Neural cell (in vitro differentiated cells): ENCODE measurements at regions not wholly inside any gene's neighbourhood (a gene's known extent, or its start where the extent isn't known, plus 50 kb on each side); places are given as distances from the start of the nearest gene placed in this dataset.

Experiments
- H2AFZ ChIP-seq: fragments of 200-600, 300-800 bp; sonication (generic), shearing (Covaris generic); 2 replicates; pipeline ENCODE4 v1.6.0; 2014; ENCODE audit warnings: low read depth, mild to moderate bottlenecking, antibody characterized with exemption, low read length, moderate library complexity
- H3F3A ChIP-seq: fragments of 200-600 bp; shearing (Covaris generic); 2 replicates; pipeline ENCODE4 v1.6.1; 2016; ENCODE audit warnings: mild to moderate bottlenecking, moderate library complexity, mixed read lengths, antibody characterized with exemption, low read length; ENCODE audit not compliant: insufficient read depth, poor library complexity, severe bottlenecking
- H3K27ac ChIP-seq: fragments of 200-600, 300-800 bp; sonication (generic), shearing (Covaris generic); 2 replicates; pipeline ENCODE4 v1.5.1; 2014; ENCODE audit warnings: mild to moderate bottlenecking, low read length, moderate library complexity
- H3K27me3 ChIP-seq: fragments of 300-800, 200-600 bp; sonication (generic), shearing (Covaris generic); 2 replicates; pipeline ENCODE4 v1.6.0; 2014; ENCODE audit warnings: mild to moderate bottlenecking, low read depth, low read length, moderate library complexity; ENCODE audit not compliant: insufficient read depth
- H3K36me3 ChIP-seq: fragments of 300-800, 200-600 bp; sonication (generic), shearing (Covaris generic); 2 replicates; pipeline ENCODE4 v1.5.1; 2014; ENCODE audit warnings: mild to moderate bottlenecking, antibody characterized with exemption, low read length, moderate library complexity; ENCODE audit not compliant: insufficient read depth
- H3K4me2 ChIP-seq: fragments of 300-800, 200-600 bp; sonication (generic), shearing (Covaris generic); 2 replicates; pipeline ENCODE4 v1.6.0; 2014; ENCODE audit warnings: mild to moderate bottlenecking, low read length
- H3K4me3 ChIP-seq: fragments of 300-800, 200-600 bp; sonication (generic), shearing (Covaris generic); 2 replicates; pipeline ENCODE4 v1.5.1; 2014; ENCODE audit warnings: mild to moderate bottlenecking, low read length, moderate library complexity
- H3K79me2 ChIP-seq: fragments of 200-600 bp; shearing (Covaris generic); replicated peaks from 2 replicates; pipeline ENCODE4 v1.6.0; 2014; ENCODE audit warnings: mild to moderate bottlenecking, low read length, moderate library complexity; ENCODE audit not compliant: insufficient read depth
- H3K9ac ChIP-seq: fragments of 300-800, 200-600 bp; sonication (generic), shearing (Covaris generic); 2 replicates; pipeline ENCODE4 v1.6.1; 2016; ENCODE audit warnings: mild to moderate bottlenecking, low read length, mixed read lengths
- H3K9me2 ChIP-seq: fragments of 200-600 bp; shearing (Covaris generic); 2 replicates; pipeline ENCODE4 v1.6.1; 2016; ENCODE audit warnings: mild to moderate bottlenecking, low read length, mixed read lengths; ENCODE audit not compliant: insufficient read depth
- H3K9me3 ChIP-seq: fragments of 200-600, 300-800 bp; sonication (generic), shearing (Covaris generic); 2 replicates; pipeline ENCODE4 v1.6.1; 2016; ENCODE audit warnings: mild to moderate bottlenecking, mixed run types, low read length, moderate library complexity, mixed read lengths
- H4K20me1 ChIP-seq: fragments of 200-600 bp; shearing (Covaris generic); 2 replicates; pipeline ENCODE4 v1.6.1; 2016; ENCODE audit warnings: mild to moderate bottlenecking, mixed run types; ENCODE audit not compliant: insufficient read depth
- EP300 ChIP-seq: fragments of 450-650 bp; conservative IDR thresholded peaks from 2 replicates; pipeline ENCODE4 v1.6.1; 2014; ENCODE audit warnings: antibody characterized with exemption, mild to moderate bottlenecking, moderate library complexity; ENCODE audit not compliant: poor library complexity, severe bottlenecking
- EZH2 ChIP-seq: fragments of 200-600, 300-800 bp; shearing (Covaris generic), sonication (generic); IDR thresholded peaks from 2 replicates; pipeline ENCODE4 v1.6.1; 2014; ENCODE audit warnings: antibody characterized with exemption, low read length, borderline replicate concordance, mild to moderate bottlenecking; ENCODE audit not compliant: insufficient read depth, poor library complexity, severe bottlenecking
- MXI1 ChIP-seq: fragments of 450-650 bp; conservative IDR thresholded peaks from 2 replicates; pipeline ENCODE4 v1.6.1; 2014; ENCODE audit warnings: antibody characterized with exemption, mild to moderate bottlenecking; ENCODE audit not compliant: poor library complexity, severe bottlenecking
- POLR2AphosphoS5 ChIP-seq: IDR thresholded peaks from 2 replicates; pipeline ENCODE4 v1.6.1; 2012
- RAD21 ChIP-seq: fragments of 450-650 bp; conservative IDR thresholded peaks from 2 replicates; pipeline ENCODE4 v1.6.1; 2014; ENCODE audit warnings: antibody characterized with exemption, mild to moderate bottlenecking, moderate library complexity
- SMC3 ChIP-seq: fragments of 450-650 bp; conservative IDR thresholded peaks from 2 replicates; pipeline ENCODE4 v1.6.1; 2014; ENCODE audit warnings: antibody characterized with exemption, mild to moderate bottlenecking, moderate library complexity; ENCODE audit not compliant: poor library complexity
- TAF1 ChIP-seq: IDR thresholded peaks from 2 replicates; pipeline ENCODE4 v1.6.1; 2012; ENCODE audit warnings: low read depth
- TF ChIP-seq, protein P1 (sequence below): IDR thresholded peaks from 2 replicates; pipeline ENCODE4 v1.6.1; 2012; ENCODE audit warnings: borderline replicate concordance
- TF ChIP-seq, protein P2 (sequence below): fragments of 450-650 bp; IDR thresholded peaks from 2 replicates; pipeline ENCODE4 v1.5.1; 2014; ENCODE audit warnings: antibody characterized with exemption, mild to moderate bottlenecking, moderate library complexity; ENCODE audit not compliant: poor library complexity, severe bottlenecking

DNA sequence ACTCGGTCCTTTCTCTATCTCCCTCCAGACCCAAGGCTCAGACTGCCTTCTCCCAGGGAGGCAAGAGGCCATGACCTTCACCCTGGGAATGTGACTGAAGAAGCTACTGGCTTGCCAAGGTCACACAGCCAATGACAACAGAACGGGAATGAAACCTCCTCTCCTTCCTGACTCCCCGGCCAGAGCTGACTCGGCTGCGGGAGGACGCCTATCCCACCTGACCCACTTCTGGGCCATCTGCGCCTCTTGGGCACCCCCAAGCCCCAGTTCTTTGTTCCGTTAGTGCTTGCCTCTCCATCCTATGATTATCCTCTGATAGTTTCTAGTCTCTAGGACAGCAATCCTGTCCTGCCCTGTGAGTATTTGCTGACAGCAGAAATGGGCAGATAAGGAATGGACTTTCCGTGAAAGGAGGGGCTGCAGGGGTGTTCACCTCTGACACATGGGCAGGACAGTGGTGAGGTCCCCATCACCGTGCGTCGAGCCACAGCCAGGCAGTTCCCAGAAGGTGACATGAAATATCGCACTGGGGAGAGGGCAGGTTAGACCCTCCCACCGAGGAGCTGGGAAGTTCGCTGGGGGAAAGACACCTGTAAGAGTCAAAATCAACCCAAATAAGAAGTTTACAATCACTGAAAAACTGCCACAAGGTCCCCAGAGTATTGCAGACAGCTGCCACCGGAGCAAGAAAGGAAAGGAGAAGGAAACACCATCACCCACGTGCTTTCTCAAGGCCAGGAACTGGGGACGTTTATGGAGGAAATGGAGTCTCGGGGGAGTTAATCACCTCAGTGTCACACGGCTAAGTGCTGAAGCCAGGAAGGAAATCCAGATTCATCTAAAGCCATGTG is 63.0 kb downstream of the INSIG1 start:
- H4K20me1 ChIP-seq = no peaks in the 10 kb centered on the region
- H3K36me3 ChIP-seq = no peaks in the 10 kb centered on the region
- no peaks in the 10 kb centered on the region for H3K27me3 ChIP-seq
- H3F3A ChIP-seq = no peaks in the 10 kb centered on the region
- no peak overlapping the region for H2AFZ ChIP-seq
- no peaks in the 10 kb centered on the region for H3K9me2 ChIP-seq
- H3K27ac ChIP-seq = no peak overlapping the region
- no peak overlapping the region for H3K4me2 ChIP-seq
- no peak for TF ChIP-seq POLR2AphosphoS5
- no peak for TF ChIP-seq MXI1
- TF ChIP-seq EZH2 = no peak
- TF ChIP-seq RAD21 = no peak
- no peak for TF ChIP-seq SMC3
- no peak for TF ChIP-seq TAF1
- TF ChIP-seq, protein P1, sequence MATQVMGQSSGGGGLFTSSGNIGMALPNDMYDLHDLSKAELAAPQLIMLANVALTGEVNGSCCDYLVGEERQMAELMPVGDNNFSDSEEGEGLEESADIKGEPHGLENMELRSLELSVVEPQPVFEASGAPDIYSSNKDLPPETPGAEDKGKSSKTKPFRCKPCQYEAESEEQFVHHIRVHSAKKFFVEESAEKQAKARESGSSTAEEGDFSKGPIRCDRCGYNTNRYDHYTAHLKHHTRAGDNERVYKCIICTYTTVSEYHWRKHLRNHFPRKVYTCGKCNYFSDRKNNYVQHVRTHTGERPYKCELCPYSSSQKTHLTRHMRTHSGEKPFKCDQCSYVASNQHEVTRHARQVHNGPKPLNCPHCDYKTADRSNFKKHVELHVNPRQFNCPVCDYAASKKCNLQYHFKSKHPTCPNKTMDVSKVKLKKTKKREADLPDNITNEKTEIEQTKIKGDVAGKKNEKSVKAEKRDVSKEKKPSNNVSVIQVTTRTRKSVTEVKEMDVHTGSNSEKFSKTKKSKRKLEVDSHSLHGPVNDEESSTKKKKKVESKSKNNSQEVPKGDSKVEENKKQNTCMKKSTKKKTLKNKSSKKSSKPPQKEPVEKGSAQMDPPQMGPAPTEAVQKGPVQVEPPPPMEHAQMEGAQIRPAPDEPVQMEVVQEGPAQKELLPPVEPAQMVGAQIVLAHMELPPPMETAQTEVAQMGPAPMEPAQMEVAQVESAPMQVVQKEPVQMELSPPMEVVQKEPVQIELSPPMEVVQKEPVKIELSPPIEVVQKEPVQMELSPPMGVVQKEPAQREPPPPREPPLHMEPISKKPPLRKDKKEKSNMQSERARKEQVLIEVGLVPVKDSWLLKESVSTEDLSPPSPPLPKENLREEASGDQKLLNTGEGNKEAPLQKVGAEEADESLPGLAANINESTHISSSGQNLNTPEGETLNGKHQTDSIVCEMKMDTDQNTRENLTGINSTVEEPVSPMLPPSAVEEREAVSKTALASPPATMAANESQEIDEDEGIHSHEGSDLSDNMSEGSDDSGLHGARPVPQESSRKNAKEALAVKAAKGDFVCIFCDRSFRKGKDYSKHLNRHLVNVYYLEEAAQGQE = no peak
- TF ChIP-seq, protein P2, sequence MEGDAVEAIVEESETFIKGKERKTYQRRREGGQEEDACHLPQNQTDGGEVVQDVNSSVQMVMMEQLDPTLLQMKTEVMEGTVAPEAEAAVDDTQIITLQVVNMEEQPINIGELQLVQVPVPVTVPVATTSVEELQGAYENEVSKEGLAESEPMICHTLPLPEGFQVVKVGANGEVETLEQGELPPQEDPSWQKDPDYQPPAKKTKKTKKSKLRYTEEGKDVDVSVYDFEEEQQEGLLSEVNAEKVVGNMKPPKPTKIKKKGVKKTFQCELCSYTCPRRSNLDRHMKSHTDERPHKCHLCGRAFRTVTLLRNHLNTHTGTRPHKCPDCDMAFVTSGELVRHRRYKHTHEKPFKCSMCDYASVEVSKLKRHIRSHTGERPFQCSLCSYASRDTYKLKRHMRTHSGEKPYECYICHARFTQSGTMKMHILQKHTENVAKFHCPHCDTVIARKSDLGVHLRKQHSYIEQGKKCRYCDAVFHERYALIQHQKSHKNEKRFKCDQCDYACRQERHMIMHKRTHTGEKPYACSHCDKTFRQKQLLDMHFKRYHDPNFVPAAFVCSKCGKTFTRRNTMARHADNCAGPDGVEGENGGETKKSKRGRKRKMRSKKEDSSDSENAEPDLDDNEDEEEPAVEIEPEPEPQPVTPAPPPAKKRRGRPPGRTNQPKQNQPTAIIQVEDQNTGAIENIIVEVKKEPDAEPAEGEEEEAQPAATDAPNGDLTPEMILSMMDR = no peak
- no peak for TF ChIP-seq EP300
- H3K9ac ChIP-seq = no peak overlapping the region
- H3K4me3 ChIP-seq = no peak overlapping the region
- no peaks in the 10 kb centered on the region for H3K79me2 ChIP-seq
- H3K9me3 ChIP-seq = no peaks in the 10 kb centered on the region

DNA sequence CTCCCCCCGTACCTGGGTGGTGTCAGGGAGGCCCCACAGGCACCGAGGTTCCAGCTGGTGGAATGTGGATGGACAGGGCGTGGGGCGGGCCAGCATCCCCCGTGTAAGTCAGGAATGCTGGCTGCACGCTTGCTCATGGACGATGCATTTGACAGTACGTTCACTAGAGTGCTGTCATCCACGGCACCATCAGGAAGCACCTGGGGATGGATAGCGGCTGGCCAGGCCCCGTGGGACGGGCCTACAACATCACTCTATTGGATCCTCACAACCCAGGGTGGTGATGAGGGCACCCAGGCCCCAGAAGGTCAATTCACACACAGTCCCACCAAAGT is 63.6 kb downstream of the INSIG1 start:
- TF ChIP-seq, protein P1 = no peak
- no peak for TF ChIP-seq SMC3
- no peak for TF ChIP-seq TAF1
- TF ChIP-seq MXI1 = no peak
- no peak for TF ChIP-seq POLR2AphosphoS5
- TF ChIP-seq EZH2 = no peak
- no peak for TF ChIP-seq EP300
- TF ChIP-seq, protein P2 = no peak
- no peak for TF ChIP-seq RAD21
- Histone ChIP-seq H3K9ac (no peak overlapping the region), H3K4me3 (no peak overlapping the region), H3K36me3 (no peaks in the 10 kb centered on the region), H3K4me2 (no peak overlapping the region), H3K9me2 (no peaks in the 10 kb centered on the region), H3K27me3 (no peaks in the 10 kb centered on the region), H3K79me2 (no peaks in the 10 kb centered on the region), H3K9me3 (no peaks in the 10 kb centered on the region), H4K20me1 (no peaks in the 10 kb centered on the region), H3F3A (no peaks in the 10 kb centered on the region), H2AFZ (no peak overlapping the region), H3K27ac (no peak overlapping the region)
